Upper lobe of left lung (tissue), 6 donors: ENCODE measurements at regions not wholly inside any gene's neighbourhood (a gene's known extent, or its start where the extent isn't known, plus 50 kb on each side); places are given as distances from the start of the nearest gene placed in this dataset.

Source experiments
- ATAC-seq, 2 donors: fragments of 200-7000 bp; cut with Tn5 transposase; one replicate each; pipeline ENCODE4 v1.9.1; 2022; ENCODE audit warnings: mild to moderate bottlenecking in 2 of 2, moderate library complexity in 2 of 2; ENCODE audit not compliant: low FRiP score in 2 of 2
- DNase-seq, 2 donors: peaks; one replicate each; pipeline ENCODE4 v3.0.0-alpha.2; 2019 to 2020
- H3K27ac ChIP-seq, 4 donors: fragments of 200-600 bp; sonication (generic); one replicate each; pipeline ENCODE4 v1.5.1; 2016 to 2019
- H3K27me3 ChIP-seq, 4 donors: fragments of 200-600 bp; sonication (generic); one replicate each; pipeline ENCODE4 v1.5.1; 2017 to 2019
- H3K36me3 ChIP-seq, 4 donors: fragments of 200-600 bp; sonication (generic); one replicate each; pipeline ENCODE4 v1.5.1; 2016 to 2019
- H3K4me1 ChIP-seq, 4 donors: fragments of 200-600 bp; sonication (generic); one replicate each; pipeline ENCODE4 v1.5.1; 2018 to 2019
- H3K4me3 ChIP-seq, 4 donors: fragments of 200-600 bp; sonication (generic); one replicate each; pipeline ENCODE4 v1.5.1; 2017 to 2019; ENCODE audit warnings: mild to moderate bottlenecking in 2 of 4, moderate library complexity in 1 of 4
- H3K9me3 ChIP-seq, 4 donors: fragments of 200-600 bp; sonication (generic); one replicate each; pipeline ENCODE4 v1.5.1; 2018 to 2019
- EP300 ChIP-seq, 4 donors: sonication (generic); formaldehyde crosslinking; IDR thresholded peaks; one replicate each; pipeline ENCODE4 v1.5.1; 2017; ENCODE audit warnings: antibody characterized with exemption in 4 of 4, control low read depth in 2 of 4
- POLR2A ChIP-seq, 4 donors: fragments of 450-650 bp; IDR thresholded peaks; one replicate each; pipeline ENCODE4 v1.5.1; 2016 to 2017; ENCODE audit warnings: antibody characterized with exemption in 4 of 4, mild to moderate bottlenecking in 2 of 4
- POLR2AphosphoS5 ChIP-seq, 2 donors: sonication (generic); formaldehyde crosslinking; IDR thresholded peaks; one replicate each; pipeline ENCODE4 v1.5.1; 2017; ENCODE audit warnings: antibody characterized with exemption in 2 of 2
- WGBS, 2 donors: methylation state at CpG; one replicate each; pipeline ENCODE4 v1.1.5; 2017 to 2018; 5-methylcytosine and 5-hydroxymethylcytosine counted together
- TF ChIP-seq, protein P1 (sequence below), 6 experiments: fragments of 450-650 bp in 4 of 6; fragments of 200-600 bp in 2 of 6; sonication (generic) in 2 of 6; IDR thresholded peaks; one replicate each; pipeline ENCODE4 v1.5.1; 2016 to 2019; ENCODE audit warnings: antibody characterized with exemption in 6 of 6
- donor health status: DM: no; HTN: no; CAD: no; lungs with moderate emphysema.
- donor health status: DM: no; HTN: yes; CAD: no; lungs with severe emphysema.

DNA sequence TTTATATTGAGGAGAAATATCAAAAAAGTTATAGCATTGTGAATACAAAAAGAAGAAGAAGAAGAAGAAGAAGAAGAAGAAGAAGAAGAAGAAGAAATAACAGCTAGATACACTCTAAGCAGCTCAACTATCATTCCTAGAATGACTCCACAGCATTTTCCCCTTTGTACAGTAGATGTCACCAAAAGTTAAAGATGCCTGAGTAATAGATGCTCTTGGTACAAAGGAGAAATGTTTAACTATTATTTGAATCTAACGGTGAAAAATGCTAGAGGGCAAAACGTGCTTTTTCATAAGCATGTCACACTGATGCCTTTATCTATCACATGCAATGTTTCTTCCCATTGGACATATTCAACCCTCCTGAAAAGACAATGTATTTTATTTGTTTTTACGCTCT is 178.4 kb upstream of the GPRIN3 start:
- TF ChIP-seq, protein P1, sequence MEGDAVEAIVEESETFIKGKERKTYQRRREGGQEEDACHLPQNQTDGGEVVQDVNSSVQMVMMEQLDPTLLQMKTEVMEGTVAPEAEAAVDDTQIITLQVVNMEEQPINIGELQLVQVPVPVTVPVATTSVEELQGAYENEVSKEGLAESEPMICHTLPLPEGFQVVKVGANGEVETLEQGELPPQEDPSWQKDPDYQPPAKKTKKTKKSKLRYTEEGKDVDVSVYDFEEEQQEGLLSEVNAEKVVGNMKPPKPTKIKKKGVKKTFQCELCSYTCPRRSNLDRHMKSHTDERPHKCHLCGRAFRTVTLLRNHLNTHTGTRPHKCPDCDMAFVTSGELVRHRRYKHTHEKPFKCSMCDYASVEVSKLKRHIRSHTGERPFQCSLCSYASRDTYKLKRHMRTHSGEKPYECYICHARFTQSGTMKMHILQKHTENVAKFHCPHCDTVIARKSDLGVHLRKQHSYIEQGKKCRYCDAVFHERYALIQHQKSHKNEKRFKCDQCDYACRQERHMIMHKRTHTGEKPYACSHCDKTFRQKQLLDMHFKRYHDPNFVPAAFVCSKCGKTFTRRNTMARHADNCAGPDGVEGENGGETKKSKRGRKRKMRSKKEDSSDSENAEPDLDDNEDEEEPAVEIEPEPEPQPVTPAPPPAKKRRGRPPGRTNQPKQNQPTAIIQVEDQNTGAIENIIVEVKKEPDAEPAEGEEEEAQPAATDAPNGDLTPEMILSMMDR (IDR thresholded peaks at IDR 0.05): no peak
- TF ChIP-seq POLR2A (IDR thresholded peaks at IDR 0.05) (no peak), EP300 (IDR thresholded peaks at IDR 0.05) (no peak), POLR2AphosphoS5 (IDR thresholded peaks at IDR 0.05) (no peak)
- no peak for DNase-seq
- Histone ChIP-seq H3K4me1 (no peaks in the 10 kb centered on the region), H3K9me3 (no peaks in the 10 kb centered on the region), H3K4me3 (no peak overlapping the region), H3K36me3 (no peaks in the 10 kb centered on the region), H3K27me3 (no peaks in the 10 kb centered on the region), H3K27ac (no peak overlapping the region)
- WGBS, 2 donors: 43 to 44% methylated on average over 3 of the region's 3 CpGs
- no peak for ATAC-seq

DNA sequence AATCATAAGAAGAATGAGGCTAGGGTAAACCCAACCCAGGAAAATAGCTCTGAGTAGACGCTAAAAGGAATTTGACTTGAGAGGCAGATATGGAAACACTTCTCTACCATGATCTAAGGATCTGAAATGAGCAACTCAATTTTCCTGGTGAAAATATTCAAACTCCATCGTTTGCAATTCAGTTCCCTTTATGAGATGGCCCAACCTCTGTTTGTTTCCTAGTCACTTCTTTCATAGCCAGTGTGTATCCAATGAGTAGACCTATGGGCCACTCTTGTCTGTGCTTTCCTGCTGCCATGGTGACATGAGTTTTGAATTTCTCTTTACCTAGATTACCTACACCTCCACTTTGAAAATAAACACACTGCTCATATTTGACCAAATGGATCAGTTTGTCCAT is 176.2 kb upstream of the GPRIN3 start:
- Histone ChIP-seq H3K4me1 (no peaks in the 10 kb centered on the region), H3K36me3 (no peaks in the 10 kb centered on the region), H3K27me3 (no peaks in the 10 kb centered on the region), H3K27ac (no peak overlapping the region), H3K9me3 (no peaks in the 10 kb centered on the region), H3K4me3 (no peak overlapping the region)
- TF ChIP-seq, protein P1 (IDR thresholded peaks at IDR 0.05): no peak
- 68 to 69% methylated on average over 2 of the region's 2 CpGs for WGBS, 2 donors
- ATAC-seq (no peak), DNase-seq (no peak)

DNA sequence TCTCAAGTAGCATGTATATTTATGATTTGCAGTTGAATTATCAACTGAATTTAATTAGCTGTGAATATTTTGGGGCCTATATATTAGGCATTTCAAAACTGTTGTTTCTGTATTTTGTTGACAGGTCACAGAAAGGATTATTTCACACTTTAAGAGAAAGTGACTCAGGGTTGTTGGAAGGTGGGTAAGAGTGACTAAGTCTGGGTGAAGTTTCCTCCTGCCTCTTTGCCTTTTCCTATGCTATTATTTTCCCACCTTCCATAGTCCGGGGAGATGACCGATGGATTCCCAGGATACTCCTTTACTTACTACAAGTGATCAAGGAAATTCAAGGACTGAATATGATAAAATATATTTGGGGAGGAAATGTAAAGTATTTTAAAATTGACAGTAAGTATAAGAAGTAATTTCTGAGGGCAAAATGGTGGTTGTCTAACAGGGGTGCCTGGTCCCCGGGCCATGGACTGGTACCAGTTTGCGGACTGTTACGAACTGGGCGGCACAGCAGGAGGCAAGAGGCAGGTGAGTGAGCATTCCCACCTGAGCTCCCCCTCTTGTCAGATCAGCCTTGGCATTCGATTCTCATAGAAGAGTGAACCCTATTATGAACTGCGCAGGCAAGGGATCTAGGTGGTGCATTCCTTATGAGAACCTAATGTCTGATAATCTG is 175.5 kb upstream of the GPRIN3 start:
- TF ChIP-seq, protein P1 (IDR thresholded peaks at IDR 0.05): no peak
- no peak for TF ChIP-seq POLR2AphosphoS5 (IDR thresholded peaks at IDR 0.05)
- no peak for TF ChIP-seq POLR2A (IDR thresholded peaks at IDR 0.05)
- TF ChIP-seq EP300 (IDR thresholded peaks at IDR 0.05): no peak
- ATAC-seq: no peak
- WGBS, 2 donors: 95 to 96% methylated on average over 8 of the region's 8 CpGs

DNA sequence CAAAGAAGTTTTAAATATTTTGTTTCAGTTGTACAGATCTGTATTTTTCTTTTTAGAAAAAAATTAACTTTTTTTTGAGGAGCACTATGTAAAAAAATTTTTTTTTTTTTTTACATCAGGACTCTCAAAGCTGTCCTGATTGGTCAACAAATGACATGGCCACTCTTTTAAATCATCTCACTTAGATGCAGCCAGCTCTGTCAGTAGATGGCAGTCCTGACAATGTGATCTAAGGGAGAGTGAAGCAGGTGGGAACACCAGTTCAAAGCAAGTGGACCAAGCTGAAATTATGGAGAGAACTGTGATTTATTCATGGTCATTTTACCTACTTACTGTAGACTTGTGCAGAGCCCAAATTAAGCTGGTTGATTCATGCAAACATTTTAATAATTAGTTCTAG is 174.7 kb upstream of the GPRIN3 start:
- Histone ChIP-seq H3K27ac (no peak overlapping the region), H3K9me3 (no peaks in the 10 kb centered on the region), H3K4me1 (no peaks in the 10 kb centered on the region), H3K27me3 (no peaks in the 10 kb centered on the region), H3K4me3 (no peak overlapping the region), H3K36me3 (no peaks in the 10 kb centered on the region)
- TF ChIP-seq POLR2AphosphoS5 (IDR thresholded peaks at IDR 0.05) (no peak), EP300 (IDR thresholded peaks at IDR 0.05) (no peak), POLR2A (IDR thresholded peaks at IDR 0.05) (no peak)
- TF ChIP-seq, protein P1 (IDR thresholded peaks at IDR 0.05): no peak
- DNase-seq (no peak), ATAC-seq (no peak)

More for the DNA sequence above, 175.5 kb upstream of the GPRIN3 start:
- Histone ChIP-seq H3K9me3 (no peaks in the 10 kb centered on the region), H3K4me1 (no peaks in the 10 kb centered on the region), H3K36me3 (no peaks in the 10 kb centered on the region), H3K4me3 (no peak overlapping the region), H3K27ac (no peak overlapping the region), H3K27me3 (no peaks in the 10 kb centered on the region)
- no peak for DNase-seq

DNA sequence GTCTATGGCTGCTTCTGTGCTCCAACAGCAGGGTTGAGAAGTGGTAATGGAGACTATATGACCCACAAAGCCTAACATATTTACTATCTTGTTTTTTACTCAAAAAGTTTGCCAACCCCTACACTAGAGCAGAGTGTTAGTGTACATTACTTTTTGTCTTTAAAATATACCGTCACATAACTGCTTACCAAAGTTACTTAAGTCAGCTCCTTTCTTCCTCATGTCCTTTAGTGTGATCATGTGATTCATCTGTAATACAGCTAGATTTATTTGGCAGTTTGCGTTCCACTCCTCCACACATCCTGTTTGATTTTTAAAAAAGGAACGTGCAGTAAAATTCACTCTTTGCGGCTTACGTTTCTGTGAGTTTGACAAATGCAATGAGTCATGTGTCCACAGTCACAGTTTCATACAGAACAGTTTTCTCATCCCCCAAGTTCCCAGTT is 162.4 kb upstream of the GPRIN3 start:
- H3K9me3 ChIP-seq: no peaks in the 10 kb centered on the region
- H3K36me3 ChIP-seq: no peaks in the 10 kb centered on the region
- peak overlapping the region in 1 of 4 donors; percentile 7 for H3K4me3 ChIP-seq
- TF ChIP-seq, protein P1 (IDR thresholded peaks at IDR 0.05): no peak
- TF ChIP-seq POLR2AphosphoS5 (IDR thresholded peaks at IDR 0.05) (no peak), POLR2A (IDR thresholded peaks at IDR 0.05) (no peak), EP300 (IDR thresholded peaks at IDR 0.05) (no peak)
- no peak for DNase-seq
- H3K27me3 ChIP-seq: no peaks in the 10 kb centered on the region
- H3K4me1 ChIP-seq: peaks cover 0 to 2% (median 0%) of the 10 kb centered on the region in 4 donors
- ATAC-seq: peak in 1 of 2 donors; percentile 80
- WGBS, 2 donors: 14 to 35% methylated on average over 5 of the region's 5 CpGs
- H3K27ac ChIP-seq: peak overlapping the region in 2 of 4 donors; percentile 17 to 23
